ENCODE measurements at regions not wholly inside any gene's neighbourhood (a gene's known extent, or its start where the extent isn't known, plus 50 kb on each side); places are given as distances from the start of the nearest gene placed in this dataset.
"Not testable (repeated sequence)": the region's sequence is repeated elsewhere in the genome, so short reads cannot be mapped to it uniquely, and the experiment has no call there.

DNA sequence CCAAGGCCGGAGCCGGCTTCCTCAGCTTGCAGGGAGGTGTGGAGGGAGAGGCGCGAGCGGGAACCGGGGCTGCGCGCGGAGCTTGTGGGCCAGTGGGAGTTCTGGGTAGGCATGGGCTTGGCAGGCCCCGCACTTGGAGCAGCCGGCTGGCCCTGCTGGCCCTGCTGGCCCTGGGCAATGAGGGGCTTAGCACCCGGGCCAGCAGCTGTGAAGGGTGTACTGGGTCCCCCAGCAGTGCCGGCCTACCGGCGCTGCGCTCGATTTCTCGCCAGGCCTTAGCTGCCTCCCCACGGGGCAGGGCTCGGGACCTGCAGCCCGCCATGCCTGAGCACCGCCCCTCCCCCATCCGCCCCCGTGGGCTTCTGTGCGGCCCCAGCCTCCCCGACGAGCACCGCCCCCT, 95.1 kb upstream of the TAS2R1 start:
- DNase-seq: not testable (repeated sequence)

DNA sequence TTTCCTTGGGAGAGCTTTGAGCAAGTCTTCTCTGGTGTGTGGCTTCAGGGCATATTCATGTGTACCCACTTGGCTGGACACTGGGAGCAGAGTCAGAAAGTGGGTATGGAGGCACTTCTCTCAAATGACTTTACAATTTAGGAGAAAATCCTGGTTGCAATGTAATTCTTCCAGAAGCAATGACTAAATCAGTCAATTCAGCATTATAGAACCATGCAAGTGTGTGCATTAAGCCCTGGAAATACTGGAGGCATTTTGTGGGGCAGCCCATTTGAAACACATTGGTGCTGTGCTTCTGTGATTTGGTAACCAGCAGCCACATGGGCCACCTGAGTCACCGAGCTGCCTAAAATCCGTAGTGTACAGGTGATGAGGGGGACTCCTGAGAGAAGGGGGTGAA, 94.6 kb upstream of the TAS2R1 start:
- DNase-seq: no peak

DNA sequence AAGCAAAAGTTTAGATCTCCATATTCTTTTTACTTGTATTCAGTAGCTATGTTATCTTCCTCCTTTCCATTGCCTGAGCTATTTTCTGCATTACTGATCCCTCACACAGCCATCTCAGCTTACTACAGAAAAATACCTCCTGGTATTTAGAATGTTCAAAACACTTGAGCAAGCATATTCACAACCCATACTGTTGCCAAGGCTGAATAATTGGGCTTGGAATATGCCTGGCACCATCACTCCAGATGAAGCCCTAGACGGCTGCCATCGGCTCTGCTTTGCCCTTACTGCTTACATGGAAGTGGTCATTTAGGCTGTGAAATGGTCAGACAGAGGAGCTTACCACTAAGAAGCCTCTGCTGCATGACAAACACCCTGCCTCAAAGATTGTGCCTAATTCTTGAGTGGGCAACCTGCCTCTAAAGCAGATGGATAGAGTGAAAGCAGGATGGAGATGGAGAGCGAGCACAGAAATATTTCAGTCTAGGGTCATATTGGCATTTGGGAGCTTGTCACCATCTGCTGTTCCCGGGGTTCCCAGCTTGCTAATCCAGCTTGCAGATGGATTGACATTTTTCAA, 92.5 kb upstream of the TAS2R1 start:
- no peak for DNase-seq

DNA sequence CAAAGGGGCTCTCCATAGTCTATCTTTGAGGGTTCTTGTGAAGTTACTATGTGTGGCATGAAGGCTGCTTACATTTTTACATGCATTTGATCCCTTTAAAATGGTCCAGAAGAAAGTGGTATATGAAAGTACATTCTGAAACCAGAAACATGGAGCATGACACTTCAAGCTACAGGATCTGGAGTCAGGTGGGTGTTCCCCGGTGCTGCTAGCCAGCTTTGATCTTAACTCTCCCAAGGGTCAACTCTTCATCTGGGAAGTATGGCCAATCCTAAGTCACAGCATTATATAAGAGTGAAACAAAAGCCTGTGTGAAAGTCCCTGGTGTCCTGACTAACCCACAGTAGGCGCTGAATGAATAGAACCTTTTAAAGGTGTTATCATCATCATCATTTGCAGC, 91.0 kb upstream of the TAS2R1 start:
- DNase-seq: no peak

DNA sequence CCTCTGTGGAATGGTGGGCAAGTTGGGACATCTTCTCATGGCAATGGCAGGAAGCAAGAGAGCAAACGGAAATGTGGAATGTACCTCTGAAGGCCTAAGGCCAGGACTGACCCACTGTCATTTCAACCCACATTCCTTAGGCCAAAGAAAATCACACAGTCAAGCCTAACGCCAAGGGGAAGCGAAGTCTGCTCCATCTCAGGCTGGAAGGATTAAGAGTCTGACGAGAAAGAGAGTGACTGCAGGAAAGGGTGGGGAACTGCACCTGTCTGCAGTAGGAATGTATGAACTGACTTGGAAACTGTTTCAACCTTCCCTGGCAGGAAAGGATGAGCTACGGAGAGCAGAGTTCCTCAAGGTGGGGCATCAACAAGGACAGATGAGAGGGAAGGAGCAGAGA, 90.2 kb upstream of the TAS2R1 start:
- DNase-seq: no peak

DNA sequence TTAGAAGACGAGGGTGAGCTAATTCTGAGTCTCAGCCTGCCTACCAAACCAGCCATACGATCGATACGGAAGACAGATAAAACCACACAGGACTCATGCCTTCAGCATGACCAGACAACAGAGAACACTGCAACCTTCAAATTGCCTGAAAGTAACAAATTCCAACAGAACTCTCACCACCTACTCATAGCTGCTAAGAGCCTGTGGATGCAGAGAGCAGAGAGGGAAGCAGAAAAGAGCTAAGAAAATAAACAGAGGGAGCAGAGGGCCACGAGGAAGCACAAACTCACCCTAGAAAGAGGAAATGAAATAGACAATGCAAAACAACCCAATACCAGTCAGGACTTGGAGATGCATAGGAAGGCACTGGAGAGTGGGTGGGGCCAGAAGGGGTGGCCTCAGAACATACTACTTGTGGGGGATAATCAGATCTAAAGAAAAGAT, 86.7 kb upstream of the TAS2R1 start:
- DNase-seq: no peak

DNA sequence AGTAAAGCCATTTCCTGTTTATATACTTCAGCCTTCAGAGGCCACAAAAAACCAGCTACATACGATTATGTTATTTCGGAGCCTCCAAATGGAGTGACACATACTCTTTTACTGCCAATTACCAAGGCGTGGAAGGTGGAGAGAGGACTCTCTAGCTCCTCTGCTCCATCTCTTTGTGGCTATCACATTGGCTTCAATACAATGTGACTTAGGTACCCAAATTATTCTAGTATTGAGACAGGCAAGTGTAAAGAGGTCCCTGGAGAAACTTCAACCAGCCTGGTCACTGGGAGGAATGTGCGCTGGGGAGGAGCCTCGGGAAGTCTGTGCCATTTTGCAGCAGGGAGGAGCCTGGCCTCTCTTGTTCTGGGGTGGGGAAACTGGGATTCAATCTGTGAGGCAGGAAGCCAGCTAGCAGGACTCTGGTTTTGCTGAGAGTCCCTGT, 85.8 kb upstream of the TAS2R1 start:
- DNase-seq: no peak

DNA sequence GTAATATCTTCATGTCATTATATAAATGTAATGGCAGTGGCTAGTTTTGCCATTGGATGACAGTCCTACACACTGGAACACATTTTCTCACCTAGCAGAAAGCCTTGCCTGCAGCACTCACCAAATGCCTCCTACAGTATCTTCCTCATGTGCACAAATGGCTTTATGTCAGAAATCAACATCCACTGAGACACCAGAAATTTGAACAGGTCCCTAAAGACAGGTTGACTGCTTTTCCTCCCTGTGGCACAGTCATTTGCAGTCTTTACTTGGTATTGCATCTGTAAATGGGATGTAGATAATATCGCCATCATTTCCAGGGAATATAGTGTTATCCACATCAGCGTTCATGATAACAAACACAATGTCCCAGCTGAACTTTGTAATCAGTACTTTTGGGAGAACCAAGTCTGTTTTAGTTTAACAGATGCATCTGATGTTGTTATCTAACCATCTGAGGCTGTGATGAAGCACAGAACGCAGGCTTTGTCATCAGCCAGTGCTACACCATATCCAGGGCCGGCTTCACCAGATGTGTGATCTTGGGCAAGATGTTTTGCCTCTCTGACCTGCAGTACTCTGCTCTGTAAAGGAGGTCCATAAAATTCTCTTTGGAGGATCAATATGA, 83.9 kb upstream of the TAS2R1 start:
- no peak for DNase-seq

DNA sequence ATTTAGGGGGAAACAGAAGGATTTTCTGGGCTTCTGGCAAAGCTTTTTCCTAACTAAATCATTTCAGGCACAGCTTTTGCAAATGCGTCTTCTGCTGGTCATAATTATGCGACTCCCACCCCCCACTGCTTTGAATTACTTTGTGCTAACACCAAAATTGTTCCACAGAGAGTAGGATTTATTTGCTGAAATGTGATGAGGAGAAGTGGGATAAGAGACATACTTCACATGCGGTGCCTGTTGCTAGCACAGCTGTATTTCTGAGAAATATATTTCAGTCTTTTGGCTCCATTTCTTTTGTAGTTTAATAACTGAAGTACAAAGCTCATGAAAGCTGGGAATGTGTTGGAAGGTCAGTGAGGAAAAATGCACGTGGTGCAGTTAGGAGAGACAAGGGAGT, 83.2 kb upstream of the TAS2R1 start:
- no peak for DNase-seq

DNA sequence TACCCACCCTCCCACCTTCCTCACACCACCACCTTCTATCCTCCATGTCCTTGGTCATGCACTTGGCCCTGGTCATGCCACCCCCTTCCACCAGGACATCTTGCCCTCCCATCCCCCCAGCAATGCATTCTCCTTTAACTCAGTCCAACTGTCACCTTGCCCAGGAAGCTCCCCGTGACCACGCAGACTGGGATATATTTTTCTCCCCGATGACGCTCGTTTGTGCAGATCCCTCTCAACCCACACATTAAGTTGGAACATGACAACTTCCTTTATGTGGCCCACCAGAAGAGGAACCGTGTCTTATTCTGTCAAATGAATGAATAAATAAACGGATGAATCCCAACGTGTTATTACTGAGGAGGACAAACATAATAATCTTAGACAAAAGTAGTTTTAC, 82.8 kb upstream of the TAS2R1 start:
- no peak for DNase-seq

DNA sequence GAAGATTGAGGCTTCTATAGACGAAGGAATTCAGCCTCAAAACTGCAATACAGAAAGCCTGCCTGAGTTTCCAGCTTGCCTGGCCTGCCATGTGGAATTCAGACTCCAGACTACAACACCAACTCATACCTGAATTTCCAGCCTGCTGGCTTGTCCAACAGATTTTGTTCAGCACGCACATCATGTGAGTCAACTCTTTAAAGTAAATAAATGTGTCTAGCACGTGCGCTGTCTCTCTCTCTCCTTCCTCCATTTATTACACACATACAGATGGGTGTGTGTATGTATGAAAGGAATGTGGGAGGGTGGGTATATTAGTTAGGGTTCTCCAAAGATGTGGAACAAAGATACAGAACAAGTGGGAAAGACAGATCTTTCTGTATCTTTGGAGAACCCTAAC, 82.4 kb upstream of the TAS2R1 start:
- no peak for DNase-seq

DNA sequence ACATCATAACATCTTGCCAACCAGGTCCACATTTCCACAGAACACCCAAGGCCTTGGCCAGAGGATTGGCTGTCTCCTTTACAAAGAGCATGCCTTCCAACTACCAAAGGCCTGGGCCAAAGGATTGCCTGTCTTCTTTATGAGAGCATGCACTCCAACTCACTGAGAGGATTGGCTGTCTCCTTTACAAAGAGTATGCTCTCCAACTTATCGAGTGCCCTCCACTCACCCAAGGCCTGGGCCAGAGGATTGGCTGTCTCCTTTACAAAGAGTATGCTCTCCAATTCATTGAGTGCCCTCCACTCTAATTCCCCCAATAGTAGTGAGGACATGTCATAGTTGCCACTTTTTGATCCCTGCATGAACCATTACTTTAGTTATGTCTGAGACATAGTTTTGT, 79.9 kb upstream of the TAS2R1 start:
- no peak for DNase-seq

DNA sequence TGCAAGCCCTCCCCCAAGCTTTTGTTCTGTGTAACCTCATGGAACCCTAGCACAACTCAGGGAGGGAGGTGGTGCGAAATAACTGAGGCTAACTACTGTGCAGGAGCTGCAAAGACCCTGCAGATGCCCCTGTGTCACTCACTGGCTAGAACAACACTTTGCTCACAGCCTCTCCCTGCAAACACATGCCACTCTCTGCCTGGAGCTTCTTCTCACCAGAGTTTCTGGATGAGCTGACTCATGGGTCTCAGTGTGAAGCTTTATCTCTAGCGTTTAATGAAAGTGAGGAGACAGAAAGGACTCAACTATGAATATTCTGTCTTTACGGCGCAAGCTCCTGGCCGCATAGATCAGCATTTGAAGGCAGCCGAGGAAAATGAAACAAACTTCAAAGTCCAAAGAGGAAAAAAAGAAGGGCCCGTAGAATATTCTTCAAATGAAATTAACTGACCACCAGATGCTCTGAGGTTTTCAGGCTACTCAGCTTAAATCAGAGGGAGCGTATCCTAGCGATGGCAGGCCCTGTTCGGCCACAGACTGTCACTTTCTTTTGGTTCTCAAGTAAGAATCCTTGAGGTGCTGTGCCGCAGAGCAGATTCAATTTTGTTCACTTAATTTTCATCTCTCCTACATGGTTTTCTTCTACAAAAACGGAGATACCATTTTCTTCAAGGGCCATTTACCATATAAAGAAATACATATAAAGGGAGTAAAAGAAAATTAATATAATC, 77.7 kb upstream of the TAS2R1 start:
- no peak for DNase-seq

DNA sequence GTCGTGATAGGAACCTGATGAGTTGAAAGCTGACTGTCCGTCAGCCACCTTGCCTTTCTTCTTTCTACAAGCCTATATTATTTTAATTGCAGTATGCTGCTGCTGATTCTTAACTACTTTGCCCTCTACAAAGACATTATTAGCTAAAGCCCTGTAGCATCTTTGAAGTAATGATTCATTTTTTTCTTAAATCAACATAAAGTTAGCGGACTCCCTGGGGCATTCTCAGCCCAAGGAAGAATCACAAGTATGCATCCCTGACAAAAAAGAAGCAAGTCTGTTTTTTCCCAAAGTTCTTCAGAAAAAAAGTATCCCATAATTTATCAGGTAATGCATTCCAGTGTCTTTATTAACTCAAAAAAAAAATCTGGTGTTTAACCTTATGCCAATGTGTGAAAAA, 69.5 kb upstream of the TAS2R1 start:
- DNase-seq: no peak

DNA sequence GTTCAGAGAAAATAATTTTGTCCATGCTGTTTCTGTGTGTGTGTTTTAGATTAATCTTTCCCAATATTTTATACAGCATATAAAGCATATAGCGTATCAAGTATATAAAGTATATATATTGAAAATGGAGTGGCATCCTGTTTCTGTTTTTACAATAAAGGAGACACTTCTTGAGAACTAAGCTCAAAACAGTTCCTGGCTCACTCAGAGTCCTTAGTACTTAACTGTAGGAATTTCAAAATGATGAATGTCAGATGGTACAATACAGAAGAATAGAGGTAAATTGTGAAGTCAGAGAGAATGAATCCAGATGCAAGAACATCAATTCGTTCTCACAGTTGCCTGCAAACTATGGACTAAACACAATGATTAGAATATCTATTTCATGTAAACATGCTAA, 68.7 kb upstream of the TAS2R1 start:
- DNase-seq: no peak

DNA sequence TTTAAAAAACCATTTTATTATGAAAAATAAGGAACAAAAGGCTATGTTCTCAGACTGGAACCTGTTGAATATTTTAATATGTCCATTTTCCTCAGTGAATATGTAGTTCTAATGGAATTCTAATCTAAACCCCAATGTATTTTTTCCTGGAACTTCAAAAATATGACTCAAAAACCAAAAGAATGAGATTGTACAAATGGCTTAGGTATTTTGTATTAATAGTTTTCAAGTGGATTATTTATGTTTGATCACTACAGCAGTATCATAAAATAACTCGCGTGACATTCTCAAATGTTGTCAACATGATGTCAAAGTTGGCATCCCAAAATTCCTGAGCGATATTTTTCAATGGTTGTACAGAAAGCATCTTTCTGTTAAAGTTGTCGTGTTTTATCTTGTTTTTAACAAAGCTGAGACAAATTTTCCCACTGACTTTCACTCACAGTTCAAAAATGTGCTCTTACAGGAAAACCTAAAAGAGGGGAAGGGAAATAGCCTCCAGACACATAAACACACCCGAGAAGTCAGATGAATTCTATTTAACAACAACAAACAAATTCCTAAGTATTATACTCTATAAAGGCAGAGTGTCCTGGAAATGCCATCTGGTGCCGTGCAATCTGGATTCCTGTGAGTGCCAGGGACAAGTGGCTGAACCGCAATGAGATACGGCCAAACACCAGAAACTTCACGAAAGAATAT, 68.1 kb upstream of the TAS2R1 start:
- no peak for DNase-seq

DNA sequence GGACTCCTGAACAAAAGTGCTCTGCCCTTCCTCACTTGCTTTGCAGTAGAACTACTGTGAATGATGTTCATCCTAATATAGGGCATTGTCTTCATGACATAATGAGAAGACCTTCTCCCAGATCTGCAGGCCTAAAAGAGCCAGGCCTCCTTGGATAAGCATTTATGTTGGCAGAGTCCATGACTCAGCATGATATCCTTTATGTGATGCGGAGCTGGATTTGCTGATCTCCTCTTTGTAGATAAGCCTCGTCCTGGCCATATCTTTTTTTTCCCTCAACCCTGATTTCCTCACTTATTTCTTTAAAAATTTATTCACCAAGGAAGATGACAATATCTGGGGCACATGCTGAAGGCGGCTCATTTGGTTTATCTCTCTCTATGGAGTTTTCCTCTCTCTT, 62.4 kb upstream of the TAS2R1 start:
- no peak for DNase-seq

DNA sequence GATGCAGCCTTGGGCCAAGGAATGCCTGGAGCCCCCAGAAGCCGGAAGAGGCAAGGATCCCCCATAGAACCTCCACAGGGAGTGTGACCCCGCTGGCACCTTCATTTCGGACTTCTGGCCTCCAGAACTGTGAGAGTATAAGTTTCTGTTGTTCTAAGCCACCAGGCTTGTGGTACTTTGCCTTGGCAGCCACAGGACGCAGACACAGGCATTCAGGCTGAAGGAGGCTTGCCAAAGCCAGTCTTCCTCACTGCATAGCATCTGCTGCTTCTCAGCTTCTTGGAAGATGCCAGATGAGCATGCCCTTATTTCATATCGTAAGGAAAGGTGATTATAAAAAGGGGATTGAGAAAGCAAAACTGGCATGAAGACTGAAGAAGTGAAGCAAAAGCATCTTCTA, 61.1 kb upstream of the TAS2R1 start:
- DNase-seq: no peak

DNA sequence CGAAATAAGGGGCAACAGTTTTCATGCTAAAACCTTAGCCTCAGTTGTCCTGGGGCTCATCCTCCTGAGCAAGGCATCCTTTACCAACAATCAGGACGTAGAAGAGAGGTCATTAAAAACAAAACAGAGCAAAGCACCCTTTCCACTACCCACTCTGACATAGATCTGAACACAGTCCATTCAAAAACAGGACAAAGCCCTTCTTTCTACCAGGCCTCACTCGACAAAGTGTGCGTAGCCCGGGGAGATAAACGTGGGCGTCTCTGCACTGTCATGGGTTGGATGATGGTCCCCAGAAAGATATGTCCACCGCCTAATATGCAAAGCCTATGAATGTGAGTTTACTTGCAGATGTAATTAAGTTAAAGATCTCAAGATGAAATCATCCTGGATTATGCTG, 60.6 kb upstream of the TAS2R1 start:
- no peak for DNase-seq

DNA sequence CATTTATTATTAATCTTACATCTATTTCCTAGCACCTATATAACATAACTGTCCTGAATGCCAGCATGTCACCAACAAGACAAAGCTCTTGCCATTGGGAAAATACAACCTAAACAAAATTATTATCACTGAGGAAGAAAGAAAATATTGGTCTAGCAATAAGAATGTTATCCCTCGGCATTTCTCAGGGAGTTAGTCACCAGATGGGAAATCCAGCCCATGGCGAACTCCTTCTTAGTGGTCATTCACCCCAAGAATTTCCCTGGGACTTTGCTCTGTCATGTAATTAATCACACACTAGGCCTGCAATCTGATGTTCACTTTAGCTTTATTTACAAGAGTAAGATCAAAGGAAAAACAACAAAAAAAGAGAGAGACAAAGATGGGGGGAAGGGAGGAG, 56.1 kb upstream of the TAS2R1 start:
- DNase-seq: no peak

DNA sequence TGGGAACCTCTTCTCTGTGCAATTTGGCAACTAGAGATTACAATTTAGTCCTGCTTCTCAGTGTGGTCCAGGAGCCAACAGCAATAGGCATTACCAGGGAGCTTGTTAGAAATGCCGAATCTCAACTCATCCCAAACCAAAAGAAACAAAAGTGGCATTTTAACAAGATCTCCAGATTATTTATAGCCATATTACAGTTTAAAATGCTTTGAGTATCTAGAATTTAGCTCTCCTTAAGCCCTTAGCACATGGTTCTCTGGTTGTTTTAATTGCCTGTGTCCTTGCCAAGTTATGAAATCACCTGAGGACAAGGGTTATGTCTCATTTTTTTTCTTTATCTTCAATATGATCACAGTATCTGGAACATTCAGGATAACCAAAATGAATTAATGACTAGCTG, 51.6 kb upstream of the TAS2R1 start:
- DNase-seq: no peak

All from T-helper 1 cell (primary cell).